ENCODE measurements at regions not wholly inside any gene's neighbourhood (a gene's known extent, or its start where the extent isn't known, plus 50 kb on each side); places are given as distances from the start of the nearest gene placed in this dataset.

DNA sequence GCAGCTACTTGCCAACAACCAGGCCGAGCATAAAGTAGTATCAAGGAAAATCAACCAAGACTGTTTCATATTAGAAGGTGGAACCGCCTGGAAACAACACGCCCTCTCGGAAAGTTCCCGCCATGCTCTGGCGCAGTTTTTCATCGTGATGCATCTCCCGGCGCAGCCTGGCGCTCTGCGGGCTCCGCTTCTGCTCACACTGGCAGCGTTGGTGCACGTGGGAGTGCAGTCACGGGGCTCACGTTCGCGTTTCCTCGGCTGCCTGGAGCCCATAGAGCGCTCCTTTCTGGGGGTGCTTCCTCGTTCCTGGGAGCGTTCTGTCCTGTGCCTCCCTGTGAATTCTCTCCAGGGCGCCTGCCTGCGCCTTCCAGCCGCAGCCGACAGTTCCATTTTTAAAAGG is 227.3 kb downstream of the TBXT start:
- TF ChIP-seq POLR2A (IDR thresholded peaks at IDR 0.05; ENCODE audit: low read depth, low read length) = no peak
- TF ChIP-seq, protein P1, sequence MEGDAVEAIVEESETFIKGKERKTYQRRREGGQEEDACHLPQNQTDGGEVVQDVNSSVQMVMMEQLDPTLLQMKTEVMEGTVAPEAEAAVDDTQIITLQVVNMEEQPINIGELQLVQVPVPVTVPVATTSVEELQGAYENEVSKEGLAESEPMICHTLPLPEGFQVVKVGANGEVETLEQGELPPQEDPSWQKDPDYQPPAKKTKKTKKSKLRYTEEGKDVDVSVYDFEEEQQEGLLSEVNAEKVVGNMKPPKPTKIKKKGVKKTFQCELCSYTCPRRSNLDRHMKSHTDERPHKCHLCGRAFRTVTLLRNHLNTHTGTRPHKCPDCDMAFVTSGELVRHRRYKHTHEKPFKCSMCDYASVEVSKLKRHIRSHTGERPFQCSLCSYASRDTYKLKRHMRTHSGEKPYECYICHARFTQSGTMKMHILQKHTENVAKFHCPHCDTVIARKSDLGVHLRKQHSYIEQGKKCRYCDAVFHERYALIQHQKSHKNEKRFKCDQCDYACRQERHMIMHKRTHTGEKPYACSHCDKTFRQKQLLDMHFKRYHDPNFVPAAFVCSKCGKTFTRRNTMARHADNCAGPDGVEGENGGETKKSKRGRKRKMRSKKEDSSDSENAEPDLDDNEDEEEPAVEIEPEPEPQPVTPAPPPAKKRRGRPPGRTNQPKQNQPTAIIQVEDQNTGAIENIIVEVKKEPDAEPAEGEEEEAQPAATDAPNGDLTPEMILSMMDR (conservative IDR thresholded peaks at IDR 0.05; ENCODE audit: low read depth, low read length) = no peak
- no peak for TF ChIP-seq CHD1 (IDR thresholded peaks at IDR 0.05; ENCODE audit: low read depth, low read length)
- TF ChIP-seq CEBPB (IDR thresholded peaks at IDR 0.05; ENCODE audit: low read depth, low read length) = no peak
- no peak for TF ChIP-seq NFE2L2 (IDR thresholded peaks at IDR 0.05; ENCODE audit: low read depth, low read length)
- TF ChIP-seq RFX5 (IDR thresholded peaks at IDR 0.05; ENCODE audit: low read depth, low read length) = no peak
- TF ChIP-seq MAFK (IDR thresholded peaks at IDR 0.05; ENCODE audit: low read depth, low read length) = no peak
- TF ChIP-seq BHLHE40 (IDR thresholded peaks at IDR 0.05; ENCODE audit: low read depth, low read length) = no peak
- no peak for TF ChIP-seq MAZ (IDR thresholded peaks at IDR 0.05; ENCODE audit: borderline replicate concordance, low read depth, low read length)
- TF ChIP-seq MXI1 (IDR thresholded peaks at IDR 0.05; ENCODE audit: borderline replicate concordance, low read depth, low read length) = no peak
- no peak for TF ChIP-seq RCOR1 (IDR thresholded peaks at IDR 0.05; ENCODE audit: insufficient replicate concordance, low read length)
- TF ChIP-seq SMC3 (IDR thresholded peaks at IDR 0.05; ENCODE audit: low read depth, low read length) = no peak
- TF ChIP-seq RAD21 (IDR thresholded peaks at IDR 0.05; ENCODE audit: low read length) = no peak
- TF ChIP-seq FOS (IDR thresholded peaks at IDR 0.05; ENCODE audit: low read depth, low read length) = no peak
- TF ChIP-seq, protein P2, sequence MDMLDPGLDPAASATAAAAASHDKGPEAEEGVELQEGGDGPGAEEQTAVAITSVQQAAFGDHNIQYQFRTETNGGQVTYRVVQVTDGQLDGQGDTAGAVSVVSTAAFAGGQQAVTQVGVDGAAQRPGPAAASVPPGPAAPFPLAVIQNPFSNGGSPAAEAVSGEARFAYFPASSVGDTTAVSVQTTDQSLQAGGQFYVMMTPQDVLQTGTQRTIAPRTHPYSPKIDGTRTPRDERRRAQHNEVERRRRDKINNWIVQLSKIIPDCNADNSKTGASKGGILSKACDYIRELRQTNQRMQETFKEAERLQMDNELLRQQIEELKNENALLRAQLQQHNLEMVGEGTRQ (IDR thresholded peaks at IDR 0.05; ENCODE audit: low read depth, low read length) = no peak
- TF ChIP-seq, protein P3, sequence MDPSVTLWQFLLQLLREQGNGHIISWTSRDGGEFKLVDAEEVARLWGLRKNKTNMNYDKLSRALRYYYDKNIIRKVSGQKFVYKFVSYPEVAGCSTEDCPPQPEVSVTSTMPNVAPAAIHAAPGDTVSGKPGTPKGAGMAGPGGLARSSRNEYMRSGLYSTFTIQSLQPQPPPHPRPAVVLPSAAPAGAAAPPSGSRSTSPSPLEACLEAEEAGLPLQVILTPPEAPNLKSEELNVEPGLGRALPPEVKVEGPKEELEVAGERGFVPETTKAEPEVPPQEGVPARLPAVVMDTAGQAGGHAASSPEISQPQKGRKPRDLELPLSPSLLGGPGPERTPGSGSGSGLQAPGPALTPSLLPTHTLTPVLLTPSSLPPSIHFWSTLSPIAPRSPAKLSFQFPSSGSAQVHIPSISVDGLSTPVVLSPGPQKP (IDR thresholded peaks at IDR 0.05; ENCODE audit: borderline replicate concordance, low read depth, low read length) = no peak
- Histone ChIP-seq H3K14ac (replicated peaks; ENCODE audit: low read depth, low read length) (no peak overlapping the region), H3K18ac (ENCODE audit: low read depth, low read length) (no peak overlapping the region), H3K56ac (ENCODE audit: extremely low read depth, insufficient read depth, low read length) (no peak overlapping the region), H3K9ac (ENCODE audit: low read depth, low read length) (no peak overlapping the region), H4K20me1 (ENCODE audit: insufficient read depth, low read length) (no peaks in the 10 kb centered on the region), H3K4me3 (ENCODE audit: insufficient read depth, low read depth, low read length) (no peak overlapping the region), H3K27ac (ENCODE audit: insufficient read depth, low read length) (no peak overlapping the region), H2BK5ac (ENCODE audit: low read depth, low read length, poor library complexity, severe bottlenecking) (no peak overlapping the region), H2AK9ac (replicated peaks; ENCODE audit: low read depth, low read length, poor library complexity) (no peak overlapping the region), H3K27me3 (ENCODE audit: control insufficient read depth, insufficient read depth, low read length) (no peaks in the 10 kb centered on the region), H3K79me1 (ENCODE audit: low read depth in 1 of 2, low read length in 2 of 2) (peaks cover 0 to 4% of the 10 kb centered on the region in 2 experiments; a peak in 1 of 4 replicates), H2BK15ac (ENCODE audit: low read depth, low read length) (no peak overlapping the region), H2AK5ac (ENCODE audit: low read depth, low read length) (no peak overlapping the region), H3K9me1 (ENCODE audit: insufficient read depth, low read length) (no peaks in the 10 kb centered on the region), H3K9me3 (ENCODE audit: control insufficient read depth, insufficient read depth, low read length) (peaks cover 2% of the 10 kb centered on the region; the same call in 1 of the 2 replicates), H4K5ac (ENCODE audit: low read depth, low read length) (no peak overlapping the region), H3K4me1 (ENCODE audit: control insufficient read depth, insufficient read depth, low read length) (no peaks in the 10 kb centered on the region; the same call in 1 of the 2 replicates), H2BK20ac (ENCODE audit: low read depth, low read length) (no peak overlapping the region), H3K23ac (ENCODE audit: low read depth, low read length) (no peak overlapping the region), H2AFZ (replicated peaks; ENCODE audit: low read length, poor library complexity) (no peak overlapping the region), H3K36me3 (ENCODE audit: control insufficient read depth, insufficient read depth, low read length) (peaks cover 16% of the 10 kb centered on the region), H2BK120ac (ENCODE audit: low read depth, low read length) (no peak overlapping the region), H4K91ac (ENCODE audit: insufficient read depth, low read depth, low read length) (no peak overlapping the region), H4K8ac (ENCODE audit: low read depth in 2 of 2, low read length in 2 of 2) (no peak overlapping the region), H3K4me2 (ENCODE audit: low read depth, low read length) (no peak overlapping the region), H3K4ac (ENCODE audit: low read depth, low read length) (no peak overlapping the region)
- in situ Hi-C loops (cut with MboI; ENCODE audit: low sequenced_read_pairs) (no loop called here), dilution Hi-C loops (cut with HindIII; ENCODE audit: low sequenced_read_pairs, unreplicated experiment) (no loop called here), intact Hi-C loops (cut with micrococcal nuclease) (no loop called here)
- ChIA-PET POLR2A (ENCODE audit: unreplicated experiment) (no interaction called here), CTCF (no interaction called here)
- WGBS, 2 experiments (ENCODE audit: extremely low coverage in 2 of 2, insufficient read length in 1 of 2) = 94% methylated on average over 12 of the region's 26 CpGs; no CpG with 5 or more reads in 1 of the 2 experiments
- ATAC-seq (ENCODE audit: low read depth) = no peak
- no peak for DNase-seq
- no TSS peak for BruUV-seq (replicated peaks)
